Natural killer cell (primary cell): ENCODE measurements at regions not wholly inside any gene's neighbourhood (a gene's known extent, or its start where the extent isn't known, plus 50 kb on each side); places are given as distances from the start of the nearest gene placed in this dataset.

ENCODE experiments used
- ATAC-seq, 3 donors: fragments of 150-1000 bp in 2 of 3; fragments of 200-7000 bp in 1 of 3; cut with Tn5 transposase; 1 replicate in 1 of 3; 2 replicates in 2 of 3; pipeline ENCODE4 v1.10.0; 2021; ENCODE audit warnings: mild to moderate bottlenecking in 2 of 3, moderate library complexity in 2 of 3
- DNase-seq, 2 donors: peaks; one replicate each; pipeline versions ENCODE4 v3.0.0 to v3.0.0-alpha.2; 2013 to 2021; ENCODE audit warnings: mixed read lengths in 1 of 2
- H3K27ac ChIP-seq: one replicate; pipeline ENCODE4 v1.5.1; 2013; ENCODE audit warnings: mild to moderate bottlenecking, low read length
- H3K27me3 ChIP-seq: one replicate; pipeline ENCODE4 v1.6.1; 2013; ENCODE audit warnings: low read length; ENCODE audit not compliant: control insufficient read depth, insufficient read depth
- H3K36me3 ChIP-seq: one replicate; pipeline ENCODE4 v1.6.1; 2013; ENCODE audit warnings: low read length; ENCODE audit not compliant: control insufficient read depth, insufficient read depth
- H3K4me1 ChIP-seq: one replicate; pipeline ENCODE4 v1.6.1; 2013; ENCODE audit warnings: low read length; ENCODE audit not compliant: control insufficient read depth, insufficient read depth
- H3K4me3 ChIP-seq: one replicate; pipeline ENCODE4 v1.5.1; 2013; ENCODE audit warnings: low read length
- H3K9me3 ChIP-seq: one replicate; pipeline ENCODE4 v1.6.1; 2013; ENCODE audit warnings: low read length; ENCODE audit not compliant: control insufficient read depth, insufficient read depth
- H3K27ac Mint-ChIP-seq, 2 donors: one replicate each; pipeline ENCODE4 v1.8.0; 2022; ENCODE audit warnings: mild to moderate bottlenecking in 2 of 2, mixed read lengths in 2 of 2, moderate library complexity in 1 of 2
- H3K27me3 Mint-ChIP-seq, 2 donors: one replicate each; pipeline ENCODE4 v1.8.0; 2022; ENCODE audit warnings: low read depth in 2 of 2, mixed read lengths in 2 of 2
- H3K36me3 Mint-ChIP-seq: one replicate; pipeline ENCODE4 v1.8.0; 2022; ENCODE audit warnings: mixed read lengths
- H3K4me1 Mint-ChIP-seq, 2 donors: one replicate each; pipeline ENCODE4 v1.8.0; 2022; ENCODE audit warnings: mixed read lengths in 2 of 2
- H3K4me3 Mint-ChIP-seq: one replicate; pipeline ENCODE4 v1.8.0; 2022; ENCODE audit warnings: mild to moderate bottlenecking, moderate library complexity, mixed read lengths
- H3K9me3 Mint-ChIP-seq, 2 donors: one replicate each; pipeline ENCODE4 v1.8.0; 2022; ENCODE audit warnings: mixed read lengths in 2 of 2
- WGBS: methylation state at CpG from one replicate; pipeline ENCODE4 v1.1.7; 2013; ENCODE audit warnings: missing lambda C conversion rate; ENCODE audit not compliant: insufficient coverage; 5-methylcytosine and 5-hydroxymethylcytosine counted together
- intact Hi-C: fragments of 100-400 bp; cut with micrococcal nuclease; formaldehyde crosslinking; loops from one replicate; pipeline ENCODE4 v1.14.2; 2022
- TF ChIP-seq, protein P1 (sequence below): fragments of 200-600 bp; IDR thresholded peaks from one replicate; pipeline ENCODE4 v1.8.0; 2022; ENCODE audit warnings: antibody characterized with exemption

DNA sequence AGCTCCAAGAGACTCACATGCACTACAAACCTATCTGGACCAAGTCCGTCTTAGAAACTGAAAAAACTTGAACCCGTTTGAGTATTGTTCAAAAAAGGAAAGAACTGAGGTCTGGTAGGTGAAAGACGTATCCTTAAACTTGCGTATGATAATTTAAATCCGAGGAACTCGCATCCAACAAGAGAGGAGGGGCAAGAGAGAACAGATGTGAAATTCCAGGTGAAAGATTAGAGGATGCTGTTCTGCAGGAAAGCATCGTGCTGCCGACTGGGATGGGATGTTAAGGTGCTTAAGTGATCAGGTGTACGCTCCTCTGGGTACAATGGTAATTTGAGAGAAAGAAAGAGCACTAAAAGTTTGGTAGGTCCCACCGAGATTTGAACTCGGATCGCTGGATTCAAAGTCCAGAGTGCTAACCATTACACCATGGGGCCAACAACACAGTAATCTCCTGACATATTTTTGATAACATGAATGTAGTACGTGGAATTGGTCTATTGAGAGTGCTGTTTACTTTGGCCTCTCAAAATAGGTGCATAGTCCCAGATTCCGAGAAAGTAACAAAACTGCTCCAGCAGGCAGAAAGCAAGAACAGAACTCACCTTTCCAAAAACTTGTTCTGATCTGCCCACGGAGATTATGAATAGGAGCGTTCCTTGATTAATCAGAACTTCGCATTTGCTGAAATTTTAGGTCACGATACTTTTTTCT lies 53.5 kb upstream of the BTN3A2 start:
- Mint-ChIP-seq H3K4me1 (peaks cover 64 to 70% of the 10 kb centered on the region in 2 donors), H3K27me3 (peaks cover 6 to 10% of the 10 kb centered on the region in 2 donors), H3K27ac (peak overlapping the region; percentile 98 to 99), H3K36me3 (peaks cover 6% of the 10 kb centered on the region), H3K9me3 (peaks cover 3% of the 10 kb centered on the region in 2 donors), H3K4me3 (peak overlapping the region; percentile 98)
- intact Hi-C loops = loop anchor here (2.0 kb wide), 4 partner anchors 17 to 225 kb away; a partner anchor contains a TSS
- Histone ChIP-seq H3K27me3 (no peaks in the 10 kb centered on the region), H3K36me3 (no peaks in the 10 kb centered on the region), H3K27ac (no peak overlapping the region), H3K4me3 (peak overlapping the region; percentile 4), H3K9me3 (no peaks in the 10 kb centered on the region), H3K4me1 (peaks cover 28% of the 10 kb centered on the region)
- DNase-seq (peak; percentile 45 to 82), ATAC-seq (peak; percentile 47 to 62 (median 61))
- TF ChIP-seq, protein P1, sequence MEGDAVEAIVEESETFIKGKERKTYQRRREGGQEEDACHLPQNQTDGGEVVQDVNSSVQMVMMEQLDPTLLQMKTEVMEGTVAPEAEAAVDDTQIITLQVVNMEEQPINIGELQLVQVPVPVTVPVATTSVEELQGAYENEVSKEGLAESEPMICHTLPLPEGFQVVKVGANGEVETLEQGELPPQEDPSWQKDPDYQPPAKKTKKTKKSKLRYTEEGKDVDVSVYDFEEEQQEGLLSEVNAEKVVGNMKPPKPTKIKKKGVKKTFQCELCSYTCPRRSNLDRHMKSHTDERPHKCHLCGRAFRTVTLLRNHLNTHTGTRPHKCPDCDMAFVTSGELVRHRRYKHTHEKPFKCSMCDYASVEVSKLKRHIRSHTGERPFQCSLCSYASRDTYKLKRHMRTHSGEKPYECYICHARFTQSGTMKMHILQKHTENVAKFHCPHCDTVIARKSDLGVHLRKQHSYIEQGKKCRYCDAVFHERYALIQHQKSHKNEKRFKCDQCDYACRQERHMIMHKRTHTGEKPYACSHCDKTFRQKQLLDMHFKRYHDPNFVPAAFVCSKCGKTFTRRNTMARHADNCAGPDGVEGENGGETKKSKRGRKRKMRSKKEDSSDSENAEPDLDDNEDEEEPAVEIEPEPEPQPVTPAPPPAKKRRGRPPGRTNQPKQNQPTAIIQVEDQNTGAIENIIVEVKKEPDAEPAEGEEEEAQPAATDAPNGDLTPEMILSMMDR = no peak
- WGBS = 23% methylated on average over 16 of the region's 18 CpGs

DNA sequence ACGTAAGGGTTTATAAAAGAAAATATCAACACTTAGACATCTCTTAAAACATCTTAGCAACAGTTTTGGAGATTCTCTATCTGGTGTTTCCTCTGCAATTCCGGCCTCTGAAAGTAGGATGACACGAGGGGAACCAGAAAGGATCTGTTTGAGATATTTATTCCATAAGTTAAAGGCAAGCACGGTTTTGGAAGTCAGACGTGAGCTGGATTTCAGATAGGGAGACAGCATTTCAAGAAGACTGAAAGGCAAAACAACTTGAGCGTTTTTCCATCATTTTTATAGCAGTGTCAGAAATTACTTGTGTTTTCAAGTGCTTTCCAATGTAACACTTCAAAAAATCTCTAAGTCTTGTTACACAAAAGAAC lies 52.9 kb upstream of the BTN3A2 start:
- H3K4me1 ChIP-seq = peaks cover 26% of the 10 kb centered on the region
- intact Hi-C loops = loop anchor here (2.0 kb wide), 3 partner anchors 17 to 225 kb away; a partner anchor contains a TSS
- ATAC-seq (no peak), DNase-seq (peak in 1 of 2 donors; percentile 55)
- no peaks in the 10 kb centered on the region for H3K36me3 ChIP-seq
- H3K27me3 ChIP-seq = no peaks in the 10 kb centered on the region
- H3K27ac Mint-ChIP-seq = peak overlapping the region; percentile 98 to 99
- TF ChIP-seq, protein P1 = no peak
- H3K4me1 Mint-ChIP-seq = peaks cover 64% of the 10 kb centered on the region in 2 donors
- H3K4me3 Mint-ChIP-seq = peak overlapping the region; percentile 98
- peak overlapping the region; percentile 4 for H3K4me3 ChIP-seq
- H3K9me3 Mint-ChIP-seq = peaks cover 3% of the 10 kb centered on the region in 2 donors
- no peak overlapping the region for H3K27ac ChIP-seq
- WGBS = 18% methylated on average over 6 of the region's 6 CpGs
- no peaks in the 10 kb centered on the region for H3K9me3 ChIP-seq
- peaks cover 6% of the 10 kb centered on the region for H3K36me3 Mint-ChIP-seq
- peaks cover 6 to 13% of the 10 kb centered on the region in 2 donors for H3K27me3 Mint-ChIP-seq

DNA sequence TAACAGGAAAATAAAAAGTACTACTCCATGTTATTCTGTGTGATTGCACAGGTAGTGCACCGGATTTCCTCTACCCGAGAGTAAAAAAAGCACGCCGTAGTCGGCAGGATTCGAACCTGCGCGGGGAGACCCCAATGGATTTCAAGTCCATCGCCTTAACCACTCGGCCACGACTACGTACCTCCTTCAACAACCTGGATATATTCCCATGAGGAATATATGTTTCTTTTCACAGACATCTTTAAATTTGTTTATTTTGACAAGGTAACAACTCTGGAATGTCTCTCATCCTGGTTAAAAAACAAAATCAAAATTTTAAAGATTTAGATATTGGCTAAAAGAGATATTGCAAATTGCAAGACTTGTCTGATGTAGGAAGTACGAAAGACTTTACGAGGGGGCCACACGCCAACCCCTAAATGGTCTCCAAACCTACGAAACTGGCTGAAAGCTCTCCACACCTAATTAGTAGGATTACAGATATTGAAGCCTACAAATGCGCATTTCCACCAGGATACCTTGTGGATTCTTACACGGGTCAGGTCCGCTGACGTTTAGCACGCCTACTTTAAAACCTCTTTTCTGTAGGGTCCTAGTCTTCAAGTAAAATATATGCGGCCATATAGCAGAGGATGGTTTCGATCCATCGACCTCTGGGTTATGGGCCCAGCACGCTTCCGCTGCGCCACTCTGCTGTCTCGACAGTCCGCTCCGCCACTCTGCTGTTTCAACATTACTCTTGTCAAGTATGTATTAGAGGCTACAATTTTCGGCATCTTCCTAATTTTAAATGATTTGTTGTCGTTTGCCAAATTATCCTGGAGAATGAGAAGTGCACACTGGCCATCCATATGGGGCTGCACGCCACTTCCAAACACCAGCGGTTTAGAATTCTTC lies 52.2 kb upstream of the BTN3A2 start:
- no peaks in the 10 kb centered on the region for H3K9me3 ChIP-seq
- TF ChIP-seq, protein P1 = no peak
- H3K36me3 ChIP-seq = no peaks in the 10 kb centered on the region
- H3K4me1 ChIP-seq = peaks cover 20% of the 10 kb centered on the region
- ATAC-seq (peak; percentile 52 to 75 (median 68)), DNase-seq (peak; percentile 79 to 93)
- Mint-ChIP-seq H3K27me3 (peaks cover 6 to 13% of the 10 kb centered on the region in 2 donors), H3K9me3 (peaks cover 3% of the 10 kb centered on the region in 2 donors), H3K36me3 (peaks cover 6% of the 10 kb centered on the region), H3K4me1 (peaks cover 58% of the 10 kb centered on the region in 2 donors), H3K4me3 (peak overlapping the region; percentile 98), H3K27ac (peak overlapping the region; percentile 98 to 99)
- intact Hi-C loops = loop anchor here (1.0 to 2.0 kb wide), 4 partner anchors 10 to 224 kb away; a partner anchor contains a TSS
- H3K4me3 ChIP-seq = peak overlapping the region; percentile 59
- WGBS = under 1% methylated on average over 34 of the region's 34 CpGs
- H3K27ac ChIP-seq = peak overlapping the region; percentile 36
- no peaks in the 10 kb centered on the region for H3K27me3 ChIP-seq
